WTC11 (cell line): ENCODE measurements at regions not wholly inside any gene's neighbourhood (a gene's known extent, or its start where the extent isn't known, plus 50 kb on each side); places are given as distances from the start of the nearest gene placed in this dataset.

Source experiments
- ATAC-seq: fragments of 200-7000 bp; cut with Tn5 transposase; 2 replicates; pipeline ENCODE4 v1.10.0; 2021; ENCODE audit warnings: mild to moderate bottlenecking, moderate library complexity
- CTCF ChIA-PET: fragments of 300-600 bp; sonication (Branson Sonifier 250); formaldehyde crosslinking; loops from one replicate; lab custom pipeline; 2021; ENCODE audit warnings: antibody characterized with exemption; lab: Charles Lee
- POLR2A ChIA-PET: fragments of 350-600 bp; sonication (Branson Sonifier 250); formaldehyde crosslinking; loops from one replicate; lab custom pipeline; 2021; ENCODE audit warnings: antibody characterized with exemption; lab: Charles Lee
- DNase-seq: peaks from one replicate; pipeline ENCODE4 v3.0.0; 2021; ENCODE audit warnings: low spot score
- H3K27ac Mint-ChIP-seq: 2 replicates; pipeline ENCODE4 v1.8.0; 2021; ENCODE audit warnings: mixed read lengths
- H3K27me3 Mint-ChIP-seq: 2 replicates; pipeline ENCODE4 v1.8.0; 2021; ENCODE audit warnings: low read depth, mild to moderate bottlenecking, moderate library complexity, mixed read lengths
- H3K36me3 Mint-ChIP-seq: 2 replicates; pipeline ENCODE4 v1.8.0; 2021; ENCODE audit warnings: mixed read lengths
- H3K4me1 Mint-ChIP-seq: 2 replicates; pipeline ENCODE4 v1.8.0; 2022; ENCODE audit warnings: mixed read lengths
- H3K4me3 Mint-ChIP-seq: 2 replicates; pipeline ENCODE4 v1.8.0; 2021; ENCODE audit warnings: mild to moderate bottlenecking, moderate library complexity, mixed read lengths
- H3K9me3 Mint-ChIP-seq: 2 replicates; pipeline ENCODE4 v1.8.0; 2021; ENCODE audit warnings: mixed read lengths
- ATF1 ChIP-seq: sonication (generic); formaldehyde crosslinking; IDR thresholded peaks from 2 replicates; pipeline ENCODE4 v1.8.1; 2023; ENCODE audit warnings: mild to moderate bottlenecking, moderate library complexity, missing genetic modification reagents
- ATF6 ChIP-seq: sonication (generic); formaldehyde crosslinking; IDR thresholded peaks from 2 replicates; pipeline ENCODE4 v1.8.1; 2023; ENCODE audit warnings: mild to moderate bottlenecking, missing genetic modification reagents
- E2F1 ChIP-seq: sonication (generic); formaldehyde crosslinking; IDR thresholded peaks from 2 replicates; pipeline ENCODE4 v1.8.0; 2022; ENCODE audit warnings: mild to moderate bottlenecking, missing genetic modification reagents
- ELF4 ChIP-seq: sonication (generic); formaldehyde crosslinking; IDR thresholded peaks from 2 replicates; pipeline ENCODE4 v1.8.1; 2022; ENCODE audit warnings: low read depth, mild to moderate bottlenecking, moderate library complexity, missing genetic modification reagents
- FOXK1 ChIP-seq: sonication (generic); formaldehyde crosslinking; IDR thresholded peaks from 2 replicates; pipeline ENCODE4 v1.8.0; 2022; ENCODE audit warnings: mild to moderate bottlenecking, moderate library complexity, missing genetic modification reagents
- FOXP4 ChIP-seq: sonication (generic); formaldehyde crosslinking; IDR thresholded peaks from 2 replicates; pipeline ENCODE4 v1.8.0; 2022; ENCODE audit warnings: mild to moderate bottlenecking, missing genetic modification reagents
- GRHL2 ChIP-seq: fragments of 250-450 bp; sonication (Bioruptor Pico); IDR thresholded peaks from 2 replicates; pipeline ENCODE4 v1.8.0; 2022; ENCODE audit warnings: mild to moderate bottlenecking, moderate library complexity; ENCODE audit not compliant: insufficient replicate concordance, severe bottlenecking
- GTF2I ChIP-seq: fragments of 250-450 bp; sonication (Bioruptor Pico); conservative IDR thresholded peaks from 2 replicates; pipeline ENCODE4 v1.4.0; 2021; ENCODE audit warnings: mild to moderate bottlenecking
- HMGXB4 ChIP-seq: sonication (generic); formaldehyde crosslinking; IDR thresholded peaks from 2 replicates; pipeline ENCODE4 v1.8.1; 2023; ENCODE audit warnings: mild to moderate bottlenecking, moderate library complexity, missing genetic modification reagents
- JAZF1 ChIP-seq: fragments of 250-450 bp; sonication (Bioruptor Pico); IDR thresholded peaks from 2 replicates; pipeline ENCODE4 v1.9.0; 2021; ENCODE audit warnings: moderate library complexity, mild to moderate bottlenecking, inconsistent platforms
- KAT7 ChIP-seq: sonication (generic); formaldehyde crosslinking; IDR thresholded peaks from 2 replicates; pipeline ENCODE4 v1.8.1; 2023; ENCODE audit warnings: missing genetic modification reagents, mild to moderate bottlenecking, borderline replicate concordance
- NFATC4 ChIP-seq: fragments of 250-450 bp; sonication (Bioruptor Pico); IDR thresholded peaks from 2 replicates; pipeline ENCODE4 v1.9.0; 2021; ENCODE audit warnings: mild to moderate bottlenecking
- NFYB ChIP-seq: sonication (generic); formaldehyde crosslinking; conservative IDR thresholded peaks from 2 replicates; pipeline ENCODE4 v1.8.0; 2022; ENCODE audit warnings: low read depth, missing genetic modification reagents
- NR3C1 ChIP-seq: sonication (generic); formaldehyde crosslinking; conservative IDR thresholded peaks from 2 replicates; pipeline ENCODE4 v1.8.1; 2023; ENCODE audit warnings: low read depth, mild to moderate bottlenecking, missing genetic modification reagents
- OVOL2 ChIP-seq: fragments of 250-450 bp; sonication (Bioruptor Pico); IDR thresholded peaks from 2 replicates; pipeline ENCODE4 v1.9.0; 2021; ENCODE audit warnings: mild to moderate bottlenecking, borderline replicate concordance
- PRRX2 ChIP-seq: fragments of 250-450 bp; sonication (Bioruptor Pico); IDR thresholded peaks from 2 replicates; pipeline ENCODE4 v1.8.0; 2021; ENCODE audit warnings: mild to moderate bottlenecking
- SMAD4 ChIP-seq: sonication (generic); formaldehyde crosslinking; IDR thresholded peaks from 2 replicates; pipeline ENCODE4 v1.8.0; 2022; ENCODE audit warnings: mild to moderate bottlenecking, missing genetic modification reagents
- SOX15 ChIP-seq: fragments of 250-450 bp; sonication (Bioruptor Pico); IDR thresholded peaks from 2 replicates; pipeline ENCODE4 v1.9.0; 2021; ENCODE audit warnings: mild to moderate bottlenecking
- USF1 ChIP-seq: sonication (generic); formaldehyde crosslinking; IDR thresholded peaks from 2 replicates; pipeline ENCODE4 v1.8.0; 2022; ENCODE audit warnings: mild to moderate bottlenecking, missing genetic modification reagents
- ZMAT4 ChIP-seq: fragments of 250-450 bp; sonication (Bioruptor Pico); IDR thresholded peaks from 2 replicates; pipeline ENCODE4 v1.9.0; 2021; ENCODE audit warnings: mild to moderate bottlenecking
- ZNF219 ChIP-seq: sonication (generic); formaldehyde crosslinking; IDR thresholded peaks from 2 replicates; pipeline ENCODE4 v1.8.0; 2023; ENCODE audit warnings: missing genetic modification reagents, mild to moderate bottlenecking, borderline replicate concordance
- ZNF281 ChIP-seq: sonication (generic); formaldehyde crosslinking; IDR thresholded peaks from 2 replicates; pipeline ENCODE4 v1.8.0; 2023; ENCODE audit warnings: mild to moderate bottlenecking, missing genetic modification reagents
- ZNF416 ChIP-seq: fragments of 250-450 bp; sonication (Bioruptor Pico); IDR thresholded peaks from 2 replicates; pipeline ENCODE4 v1.9.0; 2021; ENCODE audit warnings: mild to moderate bottlenecking, inconsistent platforms
- ZNF512 ChIP-seq: sonication (generic); formaldehyde crosslinking; IDR thresholded peaks from 2 replicates; pipeline ENCODE4 v1.8.1; 2022; ENCODE audit warnings: missing genetic modification reagents, borderline replicate concordance
- ZNF671 ChIP-seq: fragments of 250-450 bp; sonication (Bioruptor Pico); IDR thresholded peaks from 2 replicates; pipeline ENCODE4 v1.8.0; 2021; ENCODE audit warnings: mild to moderate bottlenecking

GRCh38 chr7:13139436-13139835 lies 452.0 kb downstream of the ARL4A start (continued):
- TF ChIP-seq ZNF281 = no peak
- TF ChIP-seq USF1 (CRISPR knock-in tag) = no peak
- TF ChIP-seq NFYB (CRISPR knock-in tag) = no peak
- no peak for TF ChIP-seq PRRX2
- no peak for TF ChIP-seq ZNF219 (CRISPR knock-in tag)
- TF ChIP-seq GRHL2 (CRISPR knock-in tag) = no peak
- TF ChIP-seq GTF2I = no peak
- TF ChIP-seq E2F1 = no peak
- TF ChIP-seq ELF4 (CRISPR knock-in tag) = no peak
- TF ChIP-seq FOXK1 (CRISPR knock-in tag) = no peak
- no peak for TF ChIP-seq ZMAT4 (CRISPR knock-in tag)
- TF ChIP-seq SMAD4 (CRISPR knock-in tag) = no peak

GRCh38 chr7:13144673-13145072 lies 457.2 kb downstream of the ARL4A start:
- no peak for ATAC-seq
- TF ChIP-seq HMGXB4 (CRISPR knock-in tag) (no peak), NFYB (CRISPR knock-in tag) (no peak), ZNF512 (CRISPR knock-in tag) (no peak), ATF6 (no peak), ATF1 (no peak), FOXP4 (CRISPR knock-in tag) (no peak), ZNF219 (CRISPR knock-in tag) (no peak), JAZF1 (CRISPR knock-in tag) (no peak), NFATC4 (CRISPR knock-in tag) (no peak), ZNF671 (CRISPR knock-in tag) (no peak), ZNF416 (CRISPR knock-in tag) (no peak), SOX15 (no peak), NR3C1 (CRISPR knock-in tag) (no peak), OVOL2 (CRISPR knock-in tag) (no peak), KAT7 (CRISPR knock-in tag) (no peak)

More at GRCh38 chr7:13144673-13145072, 457.2 kb downstream of the ARL4A start:
- Mint-ChIP-seq H3K27me3 (no peaks in the 10 kb centered on the region), H3K9me3 (no peaks in the 10 kb centered on the region), H3K36me3 (no peaks in the 10 kb centered on the region), H3K27ac (no peak overlapping the region), H3K4me1 (no peaks in the 10 kb centered on the region), H3K4me3 (no peak overlapping the region)
- no peak for DNase-seq
- CTCF ChIA-PET = interaction anchor here (1.0 kb wide), 1 partner anchor 458 kb away, joined by 3 read pairs; the partner anchor contains the start of gene ARL4A
- POLR2A ChIA-PET = no interaction called here
